GM19455 (cell line): ENCODE measurements at regions not wholly inside any gene's neighbourhood (a gene's known extent, or its start where the extent isn't known, plus 50 kb on each side); places are given as distances from the start of the nearest gene placed in this dataset.

Experiments used
- ATAC-seq: cut with Tn5 transposase; IDR thresholded peaks from one replicate; pipeline ENCODE4 v1.9.1; 2021; ENCODE audit not compliant: unreplicated experiment

- ATAC-seq = no peak
These were observed 58.1 kb upstream of the AGBL1 start for GRCh38 chr15:86021281-86022264.

- ATAC-seq = no peak
These were observed 50.7 kb upstream of the AGBL1 start for GRCh38 chr15:86028961-86029360.
